IMR-90 (cell line): ENCODE measurements at regions not wholly inside any gene's neighbourhood (a gene's known extent, or its start where the extent isn't known, plus 50 kb on each side); places are given as distances from the start of the nearest gene placed in this dataset.

Experiments used
- CEBPB ChIP-seq: IDR thresholded peaks from 2 replicates; pipeline ENCODE4 v1.6.1; 2012; ENCODE audit warnings: low read depth, low read length, improper control_type of control experiment
- MXI1 ChIP-seq: IDR thresholded peaks from 2 replicates; pipeline ENCODE4 v1.6.1; 2012; ENCODE audit warnings: low read depth, mild to moderate bottlenecking, low read length, moderate library complexity, borderline replicate concordance
- NFE2L2 ChIP-seq: fragments of 150-350 bp; IDR thresholded peaks from 2 replicates; pipeline ENCODE4 v1.6.1; 2016; ENCODE audit warnings: low read depth, mild to moderate bottlenecking, low read length
- POLR2A ChIP-seq: IDR thresholded peaks from 2 replicates; pipeline ENCODE4 v1.6.1; 2012; ENCODE audit warnings: mild to moderate bottlenecking, low read depth, low read length
- RFX5 ChIP-seq: IDR thresholded peaks from 2 replicates; pipeline ENCODE4 v1.8.0; 2012; ENCODE audit warnings: low read depth, mild to moderate bottlenecking, low read length, moderate library complexity
- SMC3 ChIP-seq: fragments of 150-350 bp; IDR thresholded peaks from 2 replicates; pipeline ENCODE4 v1.6.1; 2016; ENCODE audit warnings: low read depth, mild to moderate bottlenecking, antibody characterized with exemption, low read length, moderate library complexity
- TF ChIP-seq, protein P1 (sequence below): conservative IDR thresholded peaks from 2 replicates; pipeline ENCODE4 v1.5.1; 2012; ENCODE audit warnings: mild to moderate bottlenecking, low read depth, low read length, improper control_type of control experiment

DNA sequence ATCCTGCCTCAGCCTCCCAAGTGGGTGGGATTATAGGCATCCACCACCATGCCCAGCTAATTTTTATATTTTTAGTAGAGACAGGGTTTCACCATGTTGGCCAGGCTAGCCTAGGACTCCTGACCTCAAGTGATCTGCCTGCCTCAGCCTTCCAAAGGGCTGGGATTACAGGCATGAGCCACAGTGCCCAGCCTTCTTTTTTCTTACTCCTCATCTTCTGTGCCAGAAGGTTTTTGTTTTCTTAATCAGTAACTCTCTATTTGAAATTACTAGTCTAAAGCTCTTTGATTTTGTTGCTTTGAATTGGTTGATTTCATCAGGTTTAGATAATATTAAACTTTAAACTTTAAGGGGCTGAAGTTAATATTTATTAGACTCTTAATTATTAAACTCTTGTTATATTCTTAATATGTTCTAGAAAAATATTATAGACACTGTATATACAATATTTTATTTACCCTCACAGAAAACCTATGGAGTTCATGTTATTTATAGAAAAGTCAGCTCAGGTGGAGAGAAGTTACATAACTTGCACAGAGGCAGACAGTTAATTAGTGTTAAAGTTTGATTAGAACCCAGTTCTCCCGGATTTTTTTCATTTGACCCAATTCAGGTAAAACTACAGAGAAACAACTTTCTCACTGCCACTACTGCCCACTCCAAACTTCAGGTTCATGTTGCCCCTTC is 177.4 kb upstream of the SGK1 start:
- TF ChIP-seq, protein P1, sequence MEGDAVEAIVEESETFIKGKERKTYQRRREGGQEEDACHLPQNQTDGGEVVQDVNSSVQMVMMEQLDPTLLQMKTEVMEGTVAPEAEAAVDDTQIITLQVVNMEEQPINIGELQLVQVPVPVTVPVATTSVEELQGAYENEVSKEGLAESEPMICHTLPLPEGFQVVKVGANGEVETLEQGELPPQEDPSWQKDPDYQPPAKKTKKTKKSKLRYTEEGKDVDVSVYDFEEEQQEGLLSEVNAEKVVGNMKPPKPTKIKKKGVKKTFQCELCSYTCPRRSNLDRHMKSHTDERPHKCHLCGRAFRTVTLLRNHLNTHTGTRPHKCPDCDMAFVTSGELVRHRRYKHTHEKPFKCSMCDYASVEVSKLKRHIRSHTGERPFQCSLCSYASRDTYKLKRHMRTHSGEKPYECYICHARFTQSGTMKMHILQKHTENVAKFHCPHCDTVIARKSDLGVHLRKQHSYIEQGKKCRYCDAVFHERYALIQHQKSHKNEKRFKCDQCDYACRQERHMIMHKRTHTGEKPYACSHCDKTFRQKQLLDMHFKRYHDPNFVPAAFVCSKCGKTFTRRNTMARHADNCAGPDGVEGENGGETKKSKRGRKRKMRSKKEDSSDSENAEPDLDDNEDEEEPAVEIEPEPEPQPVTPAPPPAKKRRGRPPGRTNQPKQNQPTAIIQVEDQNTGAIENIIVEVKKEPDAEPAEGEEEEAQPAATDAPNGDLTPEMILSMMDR: no peak
- no peak for TF ChIP-seq MXI1
- no peak for TF ChIP-seq NFE2L2
- no peak for TF ChIP-seq RFX5
- no peak for TF ChIP-seq SMC3
- no peak for TF ChIP-seq POLR2A
- no peak for TF ChIP-seq CEBPB
